ENCODE measurements at regions not wholly inside any gene's neighbourhood (a gene's known extent, or its start where the extent isn't known, plus 50 kb on each side); places are given as distances from the start of the nearest gene placed in this dataset.

- TF ChIP-seq CTCF (IDR thresholded peaks at IDR 0.05): no peak
- no peak for TF ChIP-seq POLR2A (IDR thresholded peaks at IDR 0.05)
Measured at GRCh38 chr4:164060456-164060855, 566.0 kb downstream of the TMA16 start.

All from body of pancreas (tissue), 4 donors.